Endothelial cell of umbilical vein (primary cell): ENCODE measurements at regions not wholly inside any gene's neighbourhood (a gene's known extent, or its start where the extent isn't known, plus 50 kb on each side); places are given as distances from the start of the nearest gene placed in this dataset.

Experiments
- BruUV-seq: library from RNA; stranded (reverse); fragments of 400-500 nt; replicated peaks from 2 replicates; lab custom pipeline; 2021; lab: Mats Ljungman, UMichigan
- CTCF ChIA-PET: fragments of 300-600, 350-600 bp; sonication (Branson Sonifier 250); formaldehyde crosslinking; loops from one replicate; lab custom pipeline; 2021; ENCODE audit warnings: antibody characterized with exemption, inconsistent platforms; lab: Charles Lee
- POLR2A ChIA-PET: fragments of 300-600, 350-600 bp; sonication (Branson Sonifier 250); formaldehyde crosslinking; loops from one replicate; lab custom pipeline; 2021; ENCODE audit warnings: antibody characterized with exemption, inconsistent platforms; lab: Charles Lee
- DNase-seq: peaks from one replicate; pipeline ENCODE4 v3.0.0-alpha.2; 2011; ENCODE audit warnings: low read depth, low spot score
- FAIRE-seq: peaks from 2 replicates; lab custom pipeline; 2011; peaks lifted over from hg19 to GRCh38; lab: Jason Lieb, UNC
- H2AFZ ChIP-seq: 2 replicates; pipeline ENCODE4 v1.6.0; 2012; ENCODE audit warnings: low read depth, low read length, control low read depth, inconsistent platforms
- H3K27ac ChIP-seq: 2 replicates; pipeline ENCODE4 v1.5.1; 2011; ENCODE audit warnings: low read depth, mild to moderate bottlenecking, control low read depth, low read length, moderate library complexity; ENCODE audit not compliant: insufficient read depth
- H3K27me3 ChIP-seq, 2 experiments: 2 replicates each; pipeline versions ENCODE4 v1.6.0 to v1.6.1; 2011; ENCODE audit warnings: low read length in 2 of 2, mixed read lengths in 1 of 2; ENCODE audit not compliant: control insufficient read depth in 2 of 2, insufficient read depth in 2 of 2
- H3K36me3 ChIP-seq, 2 experiments: 2 replicates in 1 of 2; 3 replicates in 1 of 2; pipeline ENCODE4 v1.5.1; 2011; ENCODE audit warnings: low read length in 2 of 2, mild to moderate bottlenecking in 1 of 2, moderate library complexity in 1 of 2; ENCODE audit not compliant: control insufficient read depth in 2 of 2, insufficient read depth in 2 of 2; ENCODE audit errors: extremely low read depth in 1 of 2
- H3K4me1 ChIP-seq: 3 replicates; pipeline ENCODE4 v1.5.1; 2011; ENCODE audit warnings: mild to moderate bottlenecking, low read length; ENCODE audit not compliant: control insufficient read depth, insufficient read depth; ENCODE audit errors: extremely low read depth
- H3K4me2 ChIP-seq: 2 replicates; pipeline ENCODE4 v1.6.1; 2011; ENCODE audit warnings: low read length, control low read depth, mixed read lengths; ENCODE audit not compliant: insufficient read depth
- H3K4me3 ChIP-seq, 3 experiments: fragments of 200-600 bp in 1 of 3; sonication (generic), shearing (Covaris generic) in 1 of 3; replicated peaks in 1 of 3; 2 replicates each; pipeline ENCODE4 v1.5.1; 2011 to 2016; ENCODE audit warnings: control low read depth in 3 of 3, low read length in 3 of 3, mild to moderate bottlenecking in 2 of 3, inconsistent platforms in 1 of 3, low read depth in 1 of 3, moderate library complexity in 1 of 3; ENCODE audit not compliant: insufficient read depth in 1 of 3
- H3K79me2 ChIP-seq: 2 replicates; pipeline ENCODE4 v1.6.0; 2012; ENCODE audit warnings: low read length, inconsistent platforms; ENCODE audit not compliant: control insufficient read depth, insufficient read depth
- H3K9ac ChIP-seq: replicated peaks from 2 replicates; pipeline ENCODE3; 2011; ENCODE audit warnings: low read length, control low read depth; ENCODE audit not compliant: insufficient read depth; ENCODE audit errors: extremely low read depth
- H3K9me1 ChIP-seq: replicated peaks from 3 replicates; pipeline ENCODE4 v1.6.0; 2011; ENCODE audit warnings: mild to moderate bottlenecking, low read length; ENCODE audit not compliant: control insufficient read depth, insufficient read depth; ENCODE audit errors: extremely low read depth
- H3K9me3 ChIP-seq: replicated peaks from 2 replicates; pipeline ENCODE4 v1.5.1; 2012; ENCODE audit warnings: low read length, inconsistent platforms; ENCODE audit not compliant: control insufficient read depth, insufficient read depth
- H4K20me1 ChIP-seq: replicated peaks from 2 replicates; pipeline ENCODE3; 2011; ENCODE audit warnings: mild to moderate bottlenecking, low read length; ENCODE audit not compliant: control insufficient read depth, insufficient read depth; ENCODE audit errors: extremely low read depth
- CTCF ChIP-seq, 2 donors: IDR thresholded peaks; 1 replicate in 1 of 2; 2 replicates in 1 of 2; pipeline ENCODE4 v1.5.1; 2011; ENCODE audit warnings: low read length in 2 of 2, mild to moderate bottlenecking in 2 of 2, moderate library complexity in 2 of 2, control low read depth in 1 of 2, inconsistent platforms in 1 of 2, low read depth in 1 of 2; ENCODE audit not compliant: insufficient read depth in 1 of 2; ENCODE audit errors: extremely low read depth in 1 of 2
- EZH2 ChIP-seq: IDR thresholded peaks from 2 replicates; pipeline ENCODE4 v1.6.1; 2012; ENCODE audit warnings: borderline replicate concordance, low read depth, mild to moderate bottlenecking, moderate library complexity, low read length, inconsistent platforms; ENCODE audit not compliant: severe bottlenecking
- FOS ChIP-seq: IDR thresholded peaks from 2 replicates; pipeline ENCODE4 v1.6.1; 2011; ENCODE audit warnings: mild to moderate bottlenecking, low read length, moderate library complexity, borderline replicate concordance; ENCODE audit not compliant: insufficient read depth
- GATA2 ChIP-seq: IDR thresholded peaks from 2 replicates; pipeline ENCODE4 v1.7.0; 2011; ENCODE audit warnings: low read depth, mild to moderate bottlenecking, moderate library complexity, mixed read lengths, low read length; ENCODE audit not compliant: insufficient read length, insufficient read depth
- JUN ChIP-seq: IDR thresholded peaks from 2 replicates; pipeline ENCODE4 v1.6.1; 2011; ENCODE audit warnings: borderline replicate concordance, low read depth; ENCODE audit not compliant: insufficient read length, insufficient read depth
- MAX ChIP-seq: IDR thresholded peaks from 2 replicates; pipeline ENCODE4 v1.6.1; 2011; ENCODE audit not compliant: insufficient read depth, insufficient read length
- MYC ChIP-seq: IDR thresholded peaks from one replicate; pipeline ENCODE4 v1.6.1; 2011; ENCODE audit warnings: mild to moderate bottlenecking, low read depth, low read length
- POLR2A ChIP-seq: IDR thresholded peaks from 2 replicates; pipeline ENCODE4 v1.6.1; 2012; ENCODE audit warnings: low read depth, mild to moderate bottlenecking, control low read depth, low read length
- POLR2AphosphoS5 ChIP-seq: IDR thresholded peaks from 2 replicates; pipeline ENCODE4 v1.6.1; 2012; ENCODE audit warnings: low read depth, mild to moderate bottlenecking, control low read depth, low read length, moderate library complexity; ENCODE audit not compliant: insufficient read depth
- dilution Hi-C: fragments of 300-500 bp; cut with MboI; formaldehyde crosslinking; loops from one replicate; pipeline ENCODE4 v1.15.0; 2019; ENCODE audit warnings: low sequenced_read_pairs; ENCODE audit not compliant: extremely low pct_ligation_motif_present
- intact Hi-C: fragments of 100-400 bp; cut with micrococcal nuclease; formaldehyde crosslinking; loops from one replicate; pipeline ENCODE4 v1.10.0; 2022

- Histone ChIP-seq H3K36me3 (no peaks in the 10 kb centered on the region), H3K4me1 (no peaks in the 10 kb centered on the region), H3K79me2 (no peaks in the 10 kb centered on the region), H3K4me3 (no peak overlapping the region), H3K9ac (no peak overlapping the region), H3K4me2 (no peak overlapping the region), H3K27ac (no peak overlapping the region), H3K9me1 (no peaks in the 10 kb centered on the region), H4K20me1 (no peaks in the 10 kb centered on the region), H3K27me3 (no peaks in the 10 kb centered on the region), H3K9me3 (no peaks in the 10 kb centered on the region), H2AFZ (no peak overlapping the region)
- dilution Hi-C loops (no loop called here), intact Hi-C loops (no loop called here)
- FAIRE-seq, result no peak
- no peak for TF ChIP-seq POLR2A
- TF ChIP-seq JUN, result no peak
- TF ChIP-seq FOS, result no peak
- no peak for TF ChIP-seq CTCF (IDR thresholded peaks at IDR 0.05; ENCODE audit: extremely low read depth in 1 of 2, insufficient read depth in 1 of 2, low read depth in 1 of 2, low read length in 2 of 2)
- TF ChIP-seq MAX, result no peak
- no peak for TF ChIP-seq GATA2
- no peak for TF ChIP-seq EZH2
- no peak for TF ChIP-seq MYC
- no peak for TF ChIP-seq POLR2AphosphoS5
- no peak for DNase-seq
- ChIA-PET CTCF (no interaction called here), POLR2A (no interaction called here)
- BruUV-seq, result no TSS peak
Measured at GRCh38 chr5:161189452-161189851, 337.4 kb upstream of the ATP10B start.
